Neural cell (in vitro differentiated cells): ENCODE measurements at regions not wholly inside any gene's neighbourhood (a gene's known extent, or its start where the extent isn't known, plus 50 kb on each side); places are given as distances from the start of the nearest gene placed in this dataset.

Experiments
- H2AFZ ChIP-seq: fragments of 200-600, 300-800 bp; sonication (generic), shearing (Covaris generic); 2 replicates; pipeline ENCODE4 v1.6.0; 2014; ENCODE audit warnings: low read depth, mild to moderate bottlenecking, antibody characterized with exemption, low read length, moderate library complexity
- H3F3A ChIP-seq: fragments of 200-600 bp; shearing (Covaris generic); 2 replicates; pipeline ENCODE4 v1.6.1; 2016; ENCODE audit warnings: mild to moderate bottlenecking, moderate library complexity, mixed read lengths, antibody characterized with exemption, low read length; ENCODE audit not compliant: insufficient read depth, poor library complexity, severe bottlenecking
- H3K27ac ChIP-seq: fragments of 200-600, 300-800 bp; sonication (generic), shearing (Covaris generic); 2 replicates; pipeline ENCODE4 v1.5.1; 2014; ENCODE audit warnings: mild to moderate bottlenecking, low read length, moderate library complexity
- H3K27me3 ChIP-seq: fragments of 300-800, 200-600 bp; sonication (generic), shearing (Covaris generic); 2 replicates; pipeline ENCODE4 v1.6.0; 2014; ENCODE audit warnings: mild to moderate bottlenecking, low read depth, low read length, moderate library complexity; ENCODE audit not compliant: insufficient read depth
- H3K36me3 ChIP-seq: fragments of 300-800, 200-600 bp; sonication (generic), shearing (Covaris generic); 2 replicates; pipeline ENCODE4 v1.5.1; 2014; ENCODE audit warnings: mild to moderate bottlenecking, antibody characterized with exemption, low read length, moderate library complexity; ENCODE audit not compliant: insufficient read depth
- H3K4me2 ChIP-seq: fragments of 300-800, 200-600 bp; sonication (generic), shearing (Covaris generic); 2 replicates; pipeline ENCODE4 v1.6.0; 2014; ENCODE audit warnings: mild to moderate bottlenecking, low read length
- H3K4me3 ChIP-seq: fragments of 300-800, 200-600 bp; sonication (generic), shearing (Covaris generic); 2 replicates; pipeline ENCODE4 v1.5.1; 2014; ENCODE audit warnings: mild to moderate bottlenecking, low read length, moderate library complexity
- H3K79me2 ChIP-seq: fragments of 200-600 bp; shearing (Covaris generic); replicated peaks from 2 replicates; pipeline ENCODE4 v1.6.0; 2014; ENCODE audit warnings: mild to moderate bottlenecking, low read length, moderate library complexity; ENCODE audit not compliant: insufficient read depth
- H3K9ac ChIP-seq: fragments of 300-800, 200-600 bp; sonication (generic), shearing (Covaris generic); 2 replicates; pipeline ENCODE4 v1.6.1; 2016; ENCODE audit warnings: mild to moderate bottlenecking, low read length, mixed read lengths
- H3K9me2 ChIP-seq: fragments of 200-600 bp; shearing (Covaris generic); 2 replicates; pipeline ENCODE4 v1.6.1; 2016; ENCODE audit warnings: mild to moderate bottlenecking, low read length, mixed read lengths; ENCODE audit not compliant: insufficient read depth
- H3K9me3 ChIP-seq: fragments of 200-600, 300-800 bp; sonication (generic), shearing (Covaris generic); 2 replicates; pipeline ENCODE4 v1.6.1; 2016; ENCODE audit warnings: mild to moderate bottlenecking, mixed run types, low read length, moderate library complexity, mixed read lengths
- H4K20me1 ChIP-seq: fragments of 200-600 bp; shearing (Covaris generic); 2 replicates; pipeline ENCODE4 v1.6.1; 2016; ENCODE audit warnings: mild to moderate bottlenecking, mixed run types; ENCODE audit not compliant: insufficient read depth
- EP300 ChIP-seq: fragments of 450-650 bp; conservative IDR thresholded peaks from 2 replicates; pipeline ENCODE4 v1.6.1; 2014; ENCODE audit warnings: antibody characterized with exemption, mild to moderate bottlenecking, moderate library complexity; ENCODE audit not compliant: poor library complexity, severe bottlenecking
- EZH2 ChIP-seq: fragments of 200-600, 300-800 bp; shearing (Covaris generic), sonication (generic); IDR thresholded peaks from 2 replicates; pipeline ENCODE4 v1.6.1; 2014; ENCODE audit warnings: antibody characterized with exemption, low read length, borderline replicate concordance, mild to moderate bottlenecking; ENCODE audit not compliant: insufficient read depth, poor library complexity, severe bottlenecking
- MXI1 ChIP-seq: fragments of 450-650 bp; conservative IDR thresholded peaks from 2 replicates; pipeline ENCODE4 v1.6.1; 2014; ENCODE audit warnings: antibody characterized with exemption, mild to moderate bottlenecking; ENCODE audit not compliant: poor library complexity, severe bottlenecking
- POLR2AphosphoS5 ChIP-seq: IDR thresholded peaks from 2 replicates; pipeline ENCODE4 v1.6.1; 2012
- RAD21 ChIP-seq: fragments of 450-650 bp; conservative IDR thresholded peaks from 2 replicates; pipeline ENCODE4 v1.6.1; 2014; ENCODE audit warnings: antibody characterized with exemption, mild to moderate bottlenecking, moderate library complexity
- REST ChIP-seq: IDR thresholded peaks from 2 replicates; pipeline ENCODE4 v1.6.1; 2012; ENCODE audit warnings: borderline replicate concordance
- SMC3 ChIP-seq: fragments of 450-650 bp; conservative IDR thresholded peaks from 2 replicates; pipeline ENCODE4 v1.6.1; 2014; ENCODE audit warnings: antibody characterized with exemption, mild to moderate bottlenecking, moderate library complexity; ENCODE audit not compliant: poor library complexity
- TAF1 ChIP-seq: IDR thresholded peaks from 2 replicates; pipeline ENCODE4 v1.6.1; 2012; ENCODE audit warnings: low read depth
- TF ChIP-seq, protein P1 (sequence below): fragments of 450-650 bp; IDR thresholded peaks from 2 replicates; pipeline ENCODE4 v1.5.1; 2014; ENCODE audit warnings: antibody characterized with exemption, mild to moderate bottlenecking, moderate library complexity; ENCODE audit not compliant: poor library complexity, severe bottlenecking

GRCh38 chr9:649128-650074 is 192.1 kb upstream of the DMRT1 start:
- no peaks in the 10 kb centered on the region for H3K27me3 ChIP-seq
- TF ChIP-seq MXI1 (no peak), REST (no peak), TAF1 (no peak), RAD21 (no peak), EZH2 (no peak), POLR2AphosphoS5 (no peak), EP300 (no peak), SMC3 (no peak)
- TF ChIP-seq, protein P1, sequence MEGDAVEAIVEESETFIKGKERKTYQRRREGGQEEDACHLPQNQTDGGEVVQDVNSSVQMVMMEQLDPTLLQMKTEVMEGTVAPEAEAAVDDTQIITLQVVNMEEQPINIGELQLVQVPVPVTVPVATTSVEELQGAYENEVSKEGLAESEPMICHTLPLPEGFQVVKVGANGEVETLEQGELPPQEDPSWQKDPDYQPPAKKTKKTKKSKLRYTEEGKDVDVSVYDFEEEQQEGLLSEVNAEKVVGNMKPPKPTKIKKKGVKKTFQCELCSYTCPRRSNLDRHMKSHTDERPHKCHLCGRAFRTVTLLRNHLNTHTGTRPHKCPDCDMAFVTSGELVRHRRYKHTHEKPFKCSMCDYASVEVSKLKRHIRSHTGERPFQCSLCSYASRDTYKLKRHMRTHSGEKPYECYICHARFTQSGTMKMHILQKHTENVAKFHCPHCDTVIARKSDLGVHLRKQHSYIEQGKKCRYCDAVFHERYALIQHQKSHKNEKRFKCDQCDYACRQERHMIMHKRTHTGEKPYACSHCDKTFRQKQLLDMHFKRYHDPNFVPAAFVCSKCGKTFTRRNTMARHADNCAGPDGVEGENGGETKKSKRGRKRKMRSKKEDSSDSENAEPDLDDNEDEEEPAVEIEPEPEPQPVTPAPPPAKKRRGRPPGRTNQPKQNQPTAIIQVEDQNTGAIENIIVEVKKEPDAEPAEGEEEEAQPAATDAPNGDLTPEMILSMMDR: no peak
- H3K79me2 ChIP-seq: no peaks in the 10 kb centered on the region
- no peak overlapping the region for H3K9ac ChIP-seq
- no peaks in the 10 kb centered on the region for H4K20me1 ChIP-seq
- no peaks in the 10 kb centered on the region for H3K36me3 ChIP-seq
- no peak overlapping the region for H2AFZ ChIP-seq
- no peaks in the 10 kb centered on the region for H3K9me2 ChIP-seq
- H3F3A ChIP-seq: no peaks in the 10 kb centered on the region
- H3K4me2 ChIP-seq: no peak overlapping the region
- H3K9me3 ChIP-seq: no peaks in the 10 kb centered on the region
- H3K4me3 ChIP-seq: no peak overlapping the region
- H3K27ac ChIP-seq: no peak overlapping the region

- TF ChIP-seq SMC3 (no peak), POLR2AphosphoS5 (no peak), TAF1 (no peak), MXI1 (no peak), EZH2 (no peak), REST (no peak), RAD21 (no peak), EP300 (no peak)
- TF ChIP-seq, protein P1: no peak
- Histone ChIP-seq H3K4me3 (no peak overlapping the region), H3K9ac (no peak overlapping the region), H4K20me1 (no peaks in the 10 kb centered on the region), H3K27me3 (no peaks in the 10 kb centered on the region), H3K4me2 (no peak overlapping the region), H3K9me2 (no peaks in the 10 kb centered on the region), H3K9me3 (no peaks in the 10 kb centered on the region), H3K36me3 (no peaks in the 10 kb centered on the region), H2AFZ (no peak overlapping the region), H3F3A (no peaks in the 10 kb centered on the region), H3K79me2 (no peaks in the 10 kb centered on the region), H3K27ac (no peak overlapping the region)
These were observed 191.1 kb upstream of the DMRT1 start for GRCh38 chr9:650362-650761.
